Mesenchymal stem cell (in vitro differentiated cells and primary cell): ENCODE measurements at regions not wholly inside any gene's neighbourhood (a gene's known extent, or its start where the extent isn't known, plus 50 kb on each side); places are given as distances from the start of the nearest gene placed in this dataset.
"Not testable (repeated sequence)": the region's sequence is repeated elsewhere in the genome, so short reads cannot be mapped to it uniquely, and the experiment has no call there.

Source experiments
- DNase-seq: peaks from one replicate; pipeline ENCODE4 v3.0.0-alpha.2; 2013
- H2AFZ ChIP-seq: one replicate; pipeline ENCODE4 v1.6.1; 2013; ENCODE audit warnings: low read depth, mild to moderate bottlenecking, control low read depth, inconsistent platforms, low read length, moderate library complexity
- H2AK5ac ChIP-seq: 2 replicates; pipeline ENCODE4 v1.6.1; 2013; ENCODE audit warnings: low read length, moderate library complexity, mild to moderate bottlenecking, inconsistent platforms; ENCODE audit not compliant: severe bottlenecking
- H2BK120ac ChIP-seq: one replicate; pipeline ENCODE4 v1.6.1; 2013; ENCODE audit warnings: low read depth, mild to moderate bottlenecking, inconsistent platforms, low read length, moderate library complexity
- H2BK12ac ChIP-seq, 2 experiments: one replicate each; pipeline ENCODE4 v1.6.1; 2013; ENCODE audit warnings: inconsistent platforms in 2 of 2, low read length in 2 of 2, mild to moderate bottlenecking in 2 of 2, moderate library complexity in 2 of 2, control low read depth in 1 of 2
- H2BK15ac ChIP-seq: one replicate; pipeline ENCODE4 v1.6.1; 2013; ENCODE audit warnings: mild to moderate bottlenecking, low read depth, inconsistent platforms; ENCODE audit not compliant: poor library complexity, severe bottlenecking
- H2BK5ac ChIP-seq: 2 replicates; pipeline ENCODE4 v1.6.1; 2013; ENCODE audit warnings: low read depth, mild to moderate bottlenecking, low read length, control low read depth, inconsistent platforms; ENCODE audit not compliant: poor library complexity, severe bottlenecking
- H3K14ac ChIP-seq, 2 experiments: one replicate each; pipeline ENCODE4 v1.6.1; 2013; ENCODE audit warnings: inconsistent platforms in 2 of 2, low read length in 2 of 2, control low read depth in 1 of 2, mild to moderate bottlenecking in 1 of 2, moderate library complexity in 1 of 2
- H3K18ac ChIP-seq, 2 experiments: one replicate each; pipeline ENCODE4 v1.6.1; 2013; ENCODE audit warnings: inconsistent platforms in 2 of 2, low read length in 2 of 2, control low read depth in 1 of 2, low read depth in 1 of 2, mild to moderate bottlenecking in 1 of 2
- H3K23ac ChIP-seq, 2 experiments: one replicate each; pipeline ENCODE4 v1.6.1; 2013; ENCODE audit warnings: inconsistent platforms in 2 of 2, low read length in 2 of 2, mild to moderate bottlenecking in 2 of 2, moderate library complexity in 2 of 2, control low read depth in 1 of 2
- H3K27ac ChIP-seq: 2 replicates; pipeline ENCODE4 v1.5.1; 2013; ENCODE audit warnings: mild to moderate bottlenecking, moderate library complexity, low read length, control low read depth, inconsistent platforms; ENCODE audit not compliant: poor library complexity, severe bottlenecking
- H3K27me3 ChIP-seq, 2 experiments: 2 replicates each; pipeline versions ENCODE4 v1.6.1 to v1.7.0; 2013; ENCODE audit warnings: low read length in 2 of 2, mild to moderate bottlenecking in 2 of 2, moderate library complexity in 2 of 2, control low read depth in 1 of 2, inconsistent platforms in 1 of 2; ENCODE audit not compliant: control insufficient read depth in 1 of 2, insufficient read depth in 1 of 2
- H3K36me3 ChIP-seq, 2 experiments: 2 replicates each; pipeline versions ENCODE4 v1.6.1 to v1.7.0; 2013; ENCODE audit warnings: low read length in 2 of 2, control low read depth in 1 of 2, inconsistent platforms in 1 of 2, low read depth in 1 of 2, mild to moderate bottlenecking in 1 of 2; ENCODE audit not compliant: insufficient read depth in 2 of 2, control insufficient read depth in 1 of 2
- H3K4ac ChIP-seq, 2 experiments: one replicate each; pipeline ENCODE4 v1.6.1; 2013; ENCODE audit warnings: inconsistent platforms in 2 of 2, low read length in 2 of 2, mild to moderate bottlenecking in 2 of 2, moderate library complexity in 2 of 2, control low read depth in 1 of 2, low read depth in 1 of 2
- H3K4me1 ChIP-seq: 2 replicates; pipeline ENCODE4 v1.6.1; 2013; ENCODE audit warnings: low read depth, low read length, control low read depth; ENCODE audit not compliant: control insufficient read depth, insufficient read depth
- H3K4me2 ChIP-seq: 2 replicates; pipeline ENCODE4 v1.6.1; 2013; ENCODE audit warnings: low read length, mild to moderate bottlenecking, inconsistent platforms; ENCODE audit not compliant: poor library complexity, severe bottlenecking
- H3K4me3 ChIP-seq, 2 experiments: 2 replicates each; pipeline versions ENCODE4 v1.5.1 to v1.7.0; 2013; ENCODE audit warnings: low read length in 2 of 2, mild to moderate bottlenecking in 2 of 2, control low read depth in 1 of 2, low read depth in 1 of 2; ENCODE audit not compliant: insufficient read depth in 1 of 2
- H3K79me1 ChIP-seq: replicated peaks from 2 replicates; pipeline ENCODE4 v1.6.1; 2013; ENCODE audit warnings: mild to moderate bottlenecking, control low read depth, low read length, inconsistent platforms; ENCODE audit not compliant: poor library complexity, severe bottlenecking
- H3K9ac ChIP-seq: 2 replicates; pipeline ENCODE4 v1.7.0; 2013; ENCODE audit warnings: mild to moderate bottlenecking, low read length, moderate library complexity
- H3K9me3 ChIP-seq: 2 replicates; pipeline ENCODE4 v1.7.0; 2013; ENCODE audit warnings: mild to moderate bottlenecking, low read length; ENCODE audit not compliant: control insufficient read depth
- H4K8ac ChIP-seq: one replicate; pipeline ENCODE4 v1.6.1; 2013; ENCODE audit warnings: inconsistent platforms, mild to moderate bottlenecking, low read length, moderate library complexity
- H4K91ac ChIP-seq: one replicate; pipeline ENCODE4 v1.6.1; 2013; ENCODE audit warnings: mild to moderate bottlenecking, low read length, inconsistent platforms
- WGBS: methylation state at CpG from one replicate; pipeline ENCODE4 v1.1.7; 2013; ENCODE audit warnings: mixed read lengths; 5-methylcytosine and 5-hydroxymethylcytosine counted together

DNA sequence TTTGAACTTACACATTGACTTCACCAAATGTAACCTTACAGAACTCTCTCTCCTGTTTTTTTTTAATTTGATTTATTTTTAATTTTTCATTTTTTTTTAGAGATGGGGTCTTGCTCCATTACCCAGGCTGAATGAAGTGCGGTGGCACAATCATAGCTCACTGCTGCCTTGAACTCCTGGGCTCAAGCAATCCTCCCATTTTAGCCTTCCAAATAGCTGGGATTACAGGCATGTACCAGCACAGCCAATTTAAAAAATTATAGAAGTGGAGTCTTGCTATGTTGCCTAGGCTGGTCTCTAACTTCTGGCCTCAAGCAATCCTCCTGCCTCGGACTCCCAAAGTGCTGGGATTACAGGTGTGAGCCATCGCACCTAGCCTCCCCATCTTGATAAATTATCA is 2889.7 kb upstream of the OR11H1 start:
- H3K36me3 ChIP-seq, H2BK15ac ChIP-seq, H3K9me3 ChIP-seq, H3K79me1 ChIP-seq, H4K91ac ChIP-seq, H2BK5ac ChIP-seq, H3K14ac ChIP-seq, H3K18ac ChIP-seq, H2AFZ ChIP-seq, H3K4me1 ChIP-seq, DNase-seq, H4K8ac ChIP-seq, H2BK120ac ChIP-seq, H3K4ac ChIP-seq, H3K4me3 ChIP-seq, H3K9ac ChIP-seq, H2AK5ac ChIP-seq, H3K27ac ChIP-seq, H2BK12ac ChIP-seq, H3K27me3 ChIP-seq, H3K4me2 ChIP-seq, H3K23ac ChIP-seq: not testable (repeated sequence)
- WGBS, result 80% methylated on average over 2 of the region's 3 CpGs
